ENCODE measurements at regions not wholly inside any gene's neighbourhood (a gene's known extent, or its start where the extent isn't known, plus 50 kb on each side); places are given as distances from the start of the nearest gene placed in this dataset.

DNA sequence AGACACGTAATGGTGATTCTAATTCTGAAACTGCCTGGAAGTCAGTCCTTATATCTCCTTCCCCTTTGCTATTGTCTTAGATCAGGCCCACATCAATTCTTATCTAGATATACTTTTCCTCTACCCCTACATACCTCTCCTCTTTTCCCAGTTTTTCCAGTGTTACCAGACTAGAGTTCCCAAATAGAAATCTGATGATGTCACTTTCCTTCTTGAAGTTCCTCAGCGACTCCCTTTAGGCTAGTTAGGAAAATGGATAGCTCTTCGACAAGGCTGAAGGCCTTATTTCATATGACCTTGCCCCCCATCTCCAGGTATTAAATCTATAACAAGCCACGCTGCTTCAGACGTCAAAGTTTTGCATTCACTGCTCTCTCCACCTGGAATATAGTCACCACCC is 201.1 kb upstream of the ATP2B1 start:
- H3K27me3 ChIP-seq: no peaks in the 10 kb centered on the region
- no peak overlapping the region for H3K4me3 ChIP-seq
- no peak overlapping the region for H3K9ac ChIP-seq (ENCODE audit: low read depth in 2 of 2, low read length in 2 of 2)
- intact Hi-C loops (cut with DNase I): no loop called here
- H3K27ac ChIP-seq: no peak overlapping the region
- no peaks in the 10 kb centered on the region for H3K4me1 ChIP-seq
- no peaks in the 10 kb centered on the region for H3K36me3 ChIP-seq
- TF ChIP-seq, protein P1, sequence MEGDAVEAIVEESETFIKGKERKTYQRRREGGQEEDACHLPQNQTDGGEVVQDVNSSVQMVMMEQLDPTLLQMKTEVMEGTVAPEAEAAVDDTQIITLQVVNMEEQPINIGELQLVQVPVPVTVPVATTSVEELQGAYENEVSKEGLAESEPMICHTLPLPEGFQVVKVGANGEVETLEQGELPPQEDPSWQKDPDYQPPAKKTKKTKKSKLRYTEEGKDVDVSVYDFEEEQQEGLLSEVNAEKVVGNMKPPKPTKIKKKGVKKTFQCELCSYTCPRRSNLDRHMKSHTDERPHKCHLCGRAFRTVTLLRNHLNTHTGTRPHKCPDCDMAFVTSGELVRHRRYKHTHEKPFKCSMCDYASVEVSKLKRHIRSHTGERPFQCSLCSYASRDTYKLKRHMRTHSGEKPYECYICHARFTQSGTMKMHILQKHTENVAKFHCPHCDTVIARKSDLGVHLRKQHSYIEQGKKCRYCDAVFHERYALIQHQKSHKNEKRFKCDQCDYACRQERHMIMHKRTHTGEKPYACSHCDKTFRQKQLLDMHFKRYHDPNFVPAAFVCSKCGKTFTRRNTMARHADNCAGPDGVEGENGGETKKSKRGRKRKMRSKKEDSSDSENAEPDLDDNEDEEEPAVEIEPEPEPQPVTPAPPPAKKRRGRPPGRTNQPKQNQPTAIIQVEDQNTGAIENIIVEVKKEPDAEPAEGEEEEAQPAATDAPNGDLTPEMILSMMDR (IDR thresholded peaks at IDR 0.05): no peak
- no peak for DNase-seq
- no peaks in the 10 kb centered on the region for H3K9me3 ChIP-seq

DNA sequence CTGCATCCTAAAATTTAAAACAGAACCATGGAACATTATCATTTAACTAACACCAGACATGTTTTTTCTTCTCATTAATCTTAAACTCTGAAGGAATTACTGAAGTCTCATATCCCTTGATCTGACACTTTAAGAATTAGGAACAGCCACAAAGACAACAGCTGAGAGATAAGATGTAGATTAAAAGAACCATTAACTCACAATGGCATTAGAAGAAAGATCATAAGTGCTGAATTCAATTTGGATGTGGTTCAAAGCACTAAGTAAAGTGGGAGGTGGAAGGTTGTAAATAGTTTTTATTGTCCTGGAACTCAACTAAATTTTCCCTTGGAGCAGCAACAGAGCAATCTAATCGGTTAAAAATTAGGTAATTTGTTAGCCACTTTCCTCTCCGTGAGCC is 199.0 kb upstream of the ATP2B1 start:
- Histone ChIP-seq H3K27me3 (no peaks in the 10 kb centered on the region), H3K9ac (ENCODE audit: low read depth in 2 of 2, low read length in 2 of 2) (no peak overlapping the region), H3K9me3 (no peaks in the 10 kb centered on the region), H3K4me3 (no peak overlapping the region), H3K27ac (no peak overlapping the region), H3K4me1 (no peaks in the 10 kb centered on the region), H3K36me3 (no peaks in the 10 kb centered on the region)
- no peak for DNase-seq
- intact Hi-C loops (cut with DNase I): no loop called here
- TF ChIP-seq, protein P1 (IDR thresholded peaks at IDR 0.05): no peak

DNA sequence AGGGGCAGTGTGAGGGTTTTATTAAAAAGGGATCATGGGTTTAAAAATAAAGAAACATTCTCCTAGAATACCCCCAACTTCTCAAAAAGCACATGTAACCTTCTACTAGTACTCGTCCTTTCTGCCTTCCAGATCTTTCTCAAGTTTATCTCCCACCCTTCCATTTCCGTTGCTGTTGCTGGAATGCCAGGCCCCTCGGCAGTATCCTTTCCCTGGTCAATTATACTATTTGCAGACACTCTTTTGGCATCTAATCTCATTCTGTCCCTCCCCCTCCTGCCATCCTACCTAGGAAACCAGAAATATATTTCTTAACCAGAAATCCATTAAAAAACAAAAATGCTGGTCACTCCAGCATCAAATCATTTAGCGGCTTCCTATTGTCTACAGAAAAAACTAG is 198.2 kb upstream of the ATP2B1 start:
- intact Hi-C loops (cut with DNase I): no loop called here
- no peak overlapping the region for H3K9ac ChIP-seq (ENCODE audit: low read depth in 2 of 2, low read length in 2 of 2)
- no peak overlapping the region for H3K27ac ChIP-seq
- H3K4me1 ChIP-seq: no peaks in the 10 kb centered on the region
- H3K4me3 ChIP-seq: no peak overlapping the region
- H3K27me3 ChIP-seq: no peaks in the 10 kb centered on the region
- no peaks in the 10 kb centered on the region for H3K9me3 ChIP-seq
- no peaks in the 10 kb centered on the region for H3K36me3 ChIP-seq
- no peak for DNase-seq
- TF ChIP-seq, protein P1 (IDR thresholded peaks at IDR 0.05): no peak

DNA sequence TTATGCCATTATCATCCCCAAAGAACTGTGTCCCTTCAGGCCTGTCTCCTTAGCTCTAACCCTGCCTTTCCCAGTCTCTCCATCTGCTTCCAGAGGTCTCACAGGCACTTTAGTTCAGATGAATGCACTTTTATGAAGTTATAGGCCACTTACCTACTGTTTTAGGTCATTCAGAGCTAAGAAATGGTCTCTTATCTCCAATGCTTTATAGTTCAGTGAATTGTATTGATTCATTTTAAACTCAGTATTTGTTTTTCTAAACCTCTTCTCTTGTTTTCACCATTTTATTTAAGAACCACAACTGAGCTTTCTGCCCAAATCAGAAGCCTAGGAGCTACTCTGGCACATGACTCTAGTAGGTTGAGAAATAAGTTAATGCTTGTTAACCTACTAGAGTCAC is 197.5 kb upstream of the ATP2B1 start:
- Histone ChIP-seq H3K27me3 (no peaks in the 10 kb centered on the region), H3K4me3 (no peak overlapping the region), H3K36me3 (no peaks in the 10 kb centered on the region), H3K4me1 (no peaks in the 10 kb centered on the region), H3K9me3 (no peaks in the 10 kb centered on the region), H3K9ac (ENCODE audit: low read depth in 2 of 2, low read length in 2 of 2) (no peak overlapping the region), H3K27ac (no peak overlapping the region)
- TF ChIP-seq, protein P1 (IDR thresholded peaks at IDR 0.05): no peak
- no peak for DNase-seq
- intact Hi-C loops (cut with DNase I): no loop called here

DNA sequence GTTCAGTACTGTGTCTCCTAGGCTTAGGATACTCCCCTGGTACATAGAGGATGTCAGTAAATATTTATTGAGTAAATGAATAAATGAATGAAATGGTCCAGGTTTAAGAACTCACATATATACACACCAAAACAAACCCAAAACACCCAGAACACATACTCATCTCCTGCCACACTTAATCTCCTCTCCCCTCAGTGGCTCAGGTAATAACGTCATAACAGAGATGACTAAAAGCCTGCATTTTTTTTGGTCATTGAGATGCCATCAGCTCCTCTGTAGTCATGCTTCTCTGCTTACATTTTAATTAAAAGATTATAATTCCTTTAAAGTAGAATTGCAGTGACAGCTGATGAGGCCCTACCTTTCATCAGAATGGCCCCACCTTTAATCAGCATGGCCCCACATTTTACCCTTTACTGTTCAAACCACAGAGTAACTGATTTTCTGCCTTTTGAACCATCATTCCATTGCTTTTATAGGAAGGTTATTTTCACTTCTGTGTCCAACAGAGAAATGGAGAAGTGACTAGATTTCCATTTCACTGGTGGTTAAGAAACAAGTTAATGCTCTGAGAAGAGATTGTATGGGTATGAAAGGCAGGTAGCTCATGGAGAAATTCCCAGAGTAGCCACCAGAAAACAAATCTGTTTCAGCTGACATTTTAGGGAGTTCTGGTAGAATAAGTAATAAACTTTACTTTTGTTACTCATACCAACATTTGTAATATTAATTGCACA is 193.4 kb upstream of the ATP2B1 start:
- Histone ChIP-seq H3K36me3 (no peaks in the 10 kb centered on the region), H3K27ac (no peak overlapping the region), H3K4me1 (no peaks in the 10 kb centered on the region), H3K27me3 (no peaks in the 10 kb centered on the region), H3K4me3 (no peak overlapping the region), H3K9me3 (no peaks in the 10 kb centered on the region), H3K9ac (ENCODE audit: low read depth in 2 of 2, low read length in 2 of 2) (no peak overlapping the region)
- intact Hi-C loops (cut with DNase I): no loop called here
- no peak for DNase-seq
- TF ChIP-seq, protein P1 (IDR thresholded peaks at IDR 0.05): no peak

Data from colonic mucosa (tissue), 4 donors.